Ishikawa (cell line): ENCODE measurements at regions not wholly inside any gene's neighbourhood (a gene's known extent, or its start where the extent isn't known, plus 50 kb on each side); places are given as distances from the start of the nearest gene placed in this dataset.

ENCODE experiments used
- RAD21 ChIP-seq: IDR thresholded peaks from 2 replicates; pipeline ENCODE4 v1.6.1; 2012; ENCODE audit warnings: low read depth
- TAF1 ChIP-seq: IDR thresholded peaks from 2 replicates; pipeline ENCODE4 v1.6.1; 2012; ENCODE audit warnings: low read depth, mild to moderate bottlenecking

GRCh38 chr7:115722302-115722977 is 308.1 kb downstream of the TFEC start:
- TF ChIP-seq RAD21 (no peak), TAF1 (no peak)
